ENCODE measurements at regions not wholly inside any gene's neighbourhood (a gene's known extent, or its start where the extent isn't known, plus 50 kb on each side); places are given as distances from the start of the nearest gene placed in this dataset.

- TF ChIP-seq CTCF (IDR thresholded peaks at IDR 0.05; ENCODE audit: borderline replicate concordance, extremely low read depth, low read length, poor library complexity, severe bottlenecking) (no peak), EZH2 (IDR thresholded peaks at IDR 0.05; ENCODE audit: borderline replicate concordance, low read depth, low read length, severe bottlenecking) (no peak)
Observed at GRCh38 chr15:94804613-94805012, 573.3 kb downstream of the MCTP2 start.
